GM18867 (cell line): ENCODE measurements at regions not wholly inside any gene's neighbourhood (a gene's known extent, or its start where the extent isn't known, plus 50 kb on each side); places are given as distances from the start of the nearest gene placed in this dataset.
"Not testable (repeated sequence)": the region's sequence is repeated elsewhere in the genome, so short reads cannot be mapped to it uniquely, and the experiment has no call there.

ENCODE experiments used
- ATAC-seq: cut with Tn5 transposase; IDR thresholded peaks from one replicate; pipeline ENCODE4 v1.9.1; 2021; ENCODE audit warnings: mild to moderate bottlenecking, moderate library complexity; ENCODE audit not compliant: unreplicated experiment

DNA sequence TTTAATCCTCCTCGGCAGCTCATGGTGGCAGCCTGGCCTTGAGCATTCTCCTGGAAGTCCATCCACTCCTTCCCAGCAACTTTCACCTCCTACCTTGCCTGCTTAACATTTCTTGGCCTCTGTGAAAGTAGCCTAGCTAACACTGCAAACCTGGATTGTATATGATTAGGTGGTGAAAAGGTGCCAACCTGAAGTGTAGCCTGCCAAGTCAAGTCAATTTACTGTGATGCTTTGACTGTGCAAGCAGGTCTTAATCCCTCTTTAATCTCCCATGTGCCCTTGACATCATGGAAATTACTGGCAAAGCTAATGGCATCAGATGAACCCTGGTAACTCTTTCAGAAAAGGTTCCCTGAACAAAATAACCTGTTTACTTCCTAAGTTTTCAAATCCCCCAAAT is 169.7 kb upstream of the NR2F2 start:
- ATAC-seq, result no peak

DNA sequence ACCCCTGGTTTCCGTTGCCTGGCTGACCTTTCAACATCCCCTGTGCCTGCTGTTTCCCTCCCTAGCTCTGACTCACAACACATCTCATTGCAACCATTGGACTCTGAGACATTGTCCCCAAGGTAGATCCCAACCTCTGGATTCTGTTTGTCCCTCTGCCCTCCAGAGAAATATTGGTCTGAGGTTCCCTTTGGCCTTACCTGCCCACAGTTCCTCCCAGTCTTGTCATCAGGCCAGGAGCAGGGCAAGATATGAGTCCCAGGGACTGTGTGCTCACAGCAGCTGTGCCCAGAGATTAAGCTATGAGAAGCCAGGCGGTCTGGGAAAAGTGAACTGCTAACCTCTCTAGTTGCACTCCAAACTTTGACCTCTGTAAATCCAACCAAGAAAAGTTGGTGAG is 168.2 kb upstream of the NR2F2 start:
- no peak for ATAC-seq

DNA sequence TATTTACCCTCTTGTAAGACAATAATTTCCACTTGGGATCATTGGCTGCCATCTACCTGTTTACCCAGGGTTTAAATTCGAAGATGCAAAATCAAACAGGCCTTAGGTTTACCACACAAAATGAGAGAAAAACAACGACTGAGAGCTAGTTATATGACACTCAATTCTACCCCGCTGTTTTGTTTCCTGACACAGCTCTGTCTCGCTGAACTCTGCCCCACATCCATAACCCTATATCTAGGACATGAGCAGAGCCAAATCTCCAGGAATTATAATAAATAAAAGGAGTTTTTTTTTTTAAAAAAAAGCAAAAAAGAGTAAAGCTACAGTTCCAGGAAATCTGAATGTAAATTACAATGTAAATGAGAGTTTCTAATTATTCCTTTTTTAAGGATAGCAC is 165.4 kb upstream of the NR2F2 start:
- ATAC-seq, result no peak

DNA sequence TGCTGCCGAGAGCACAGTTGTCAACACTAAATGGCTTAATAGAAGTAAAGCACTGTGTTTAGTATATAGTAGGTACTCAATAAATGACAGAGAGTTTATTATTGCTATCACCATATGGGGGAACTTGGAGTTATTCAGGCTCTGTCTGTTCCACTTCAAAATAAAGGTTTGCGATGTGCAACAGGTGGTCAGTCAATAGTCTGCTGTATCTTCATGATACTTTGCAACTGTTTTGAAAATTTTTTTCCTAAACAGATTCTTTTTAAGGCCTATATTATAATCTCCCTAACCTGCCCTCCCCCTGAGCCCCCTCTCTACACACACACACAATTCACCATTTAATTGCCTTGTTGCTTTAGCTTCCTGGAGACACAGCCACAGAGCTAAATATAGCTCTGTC is 164.7 kb upstream of the NR2F2 start:
- no peak for ATAC-seq

DNA sequence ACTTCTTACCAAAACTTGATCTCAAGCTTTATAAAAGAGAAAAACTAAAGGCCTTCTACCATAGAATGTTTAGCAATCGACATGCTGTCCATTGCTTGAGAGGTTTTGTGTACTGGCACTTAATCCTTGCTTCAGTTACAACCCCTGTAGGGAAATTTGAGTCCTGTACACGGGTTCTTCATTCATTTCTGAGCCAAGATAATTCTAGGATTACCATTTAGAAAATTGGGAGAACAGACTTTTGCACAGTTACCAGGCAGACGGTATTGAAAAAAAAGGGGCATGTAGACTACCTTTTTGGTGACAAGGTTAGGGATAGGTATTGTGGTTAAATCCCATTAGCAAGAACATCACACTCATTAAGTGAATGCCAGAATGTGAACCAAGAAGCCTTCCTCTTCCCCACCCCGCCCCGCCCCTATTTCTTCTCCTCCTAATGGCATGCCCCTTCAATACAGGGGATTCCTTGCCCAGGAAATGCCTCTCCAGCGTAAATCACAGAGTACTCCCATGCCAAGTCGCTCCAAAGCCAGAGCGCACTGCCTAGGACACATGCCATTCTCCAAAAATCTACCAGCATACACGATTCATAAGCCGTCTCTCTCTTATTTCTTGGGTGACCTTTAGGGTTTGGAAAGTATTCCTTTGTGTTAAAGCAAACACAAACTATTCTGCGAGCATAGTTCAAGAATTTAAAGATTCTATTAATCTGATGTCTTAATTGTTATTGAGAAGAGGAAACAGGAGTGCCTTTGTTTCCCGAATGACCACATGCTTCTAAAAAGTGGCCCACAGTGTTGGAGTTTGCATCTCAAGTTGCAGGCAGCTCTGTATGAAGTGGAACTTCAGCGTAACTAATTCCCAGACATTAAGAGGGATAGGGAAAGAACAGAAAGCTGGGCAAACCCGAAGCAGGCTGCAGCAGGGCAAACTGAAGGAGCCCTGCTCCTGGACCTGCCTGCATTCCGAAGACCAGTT is 164.0 kb upstream of the NR2F2 start:
- no peak for ATAC-seq

DNA sequence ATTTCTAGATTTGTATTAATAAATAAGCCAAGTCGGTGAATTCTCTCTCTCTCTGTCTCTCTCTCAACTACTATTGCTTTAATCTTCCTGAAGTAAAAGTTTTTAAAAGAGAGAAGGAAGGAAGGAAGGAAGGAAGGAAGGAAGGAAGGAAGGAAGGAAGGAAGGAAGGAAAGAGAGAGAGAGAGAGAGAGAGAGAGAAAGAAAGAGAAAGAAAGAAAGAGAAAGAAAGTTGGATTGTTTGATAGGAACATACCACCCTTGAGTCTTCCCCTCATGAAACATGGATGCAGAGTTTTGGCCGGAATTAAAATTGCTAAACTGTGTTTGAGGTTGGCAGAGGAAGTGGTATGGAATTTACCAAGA is 159.9 kb upstream of the NR2F2 start:
- not testable (repeated sequence) for ATAC-seq

DNA sequence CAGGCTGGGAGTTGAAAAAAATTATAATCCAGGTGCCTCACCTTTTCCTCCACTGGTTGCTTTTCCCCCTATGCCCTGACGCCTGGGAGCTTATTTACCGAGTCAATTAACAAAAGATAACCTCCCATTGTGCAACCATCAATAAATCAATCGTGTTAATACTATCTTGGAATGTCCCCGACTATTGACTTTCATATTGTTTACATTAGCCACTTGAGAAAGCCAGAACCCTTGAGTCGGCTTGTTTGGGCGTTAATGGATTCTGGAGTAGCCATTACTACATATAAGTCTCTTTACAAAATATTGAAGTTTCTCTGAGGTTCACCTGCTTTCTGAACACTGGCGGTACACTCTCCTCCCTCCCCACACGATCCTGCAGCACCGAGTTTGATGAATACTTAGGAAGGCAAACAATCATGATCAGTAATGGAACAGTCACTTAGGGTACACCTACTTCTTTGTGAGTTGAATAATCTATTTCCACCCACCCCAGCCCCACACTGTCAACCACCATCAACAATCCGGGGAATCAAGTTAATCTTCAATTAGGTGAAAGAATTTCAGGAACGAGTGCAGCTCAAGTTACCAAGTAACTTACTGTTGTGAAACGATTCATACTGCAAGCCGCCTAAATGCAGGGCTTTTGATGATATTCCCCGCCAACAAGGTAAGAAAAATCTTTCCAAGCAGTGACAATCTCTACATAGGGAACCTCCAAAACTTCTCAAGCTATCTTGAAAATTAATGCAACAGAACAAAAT is 159.3 kb upstream of the NR2F2 start:
- ATAC-seq, result no peak

DNA sequence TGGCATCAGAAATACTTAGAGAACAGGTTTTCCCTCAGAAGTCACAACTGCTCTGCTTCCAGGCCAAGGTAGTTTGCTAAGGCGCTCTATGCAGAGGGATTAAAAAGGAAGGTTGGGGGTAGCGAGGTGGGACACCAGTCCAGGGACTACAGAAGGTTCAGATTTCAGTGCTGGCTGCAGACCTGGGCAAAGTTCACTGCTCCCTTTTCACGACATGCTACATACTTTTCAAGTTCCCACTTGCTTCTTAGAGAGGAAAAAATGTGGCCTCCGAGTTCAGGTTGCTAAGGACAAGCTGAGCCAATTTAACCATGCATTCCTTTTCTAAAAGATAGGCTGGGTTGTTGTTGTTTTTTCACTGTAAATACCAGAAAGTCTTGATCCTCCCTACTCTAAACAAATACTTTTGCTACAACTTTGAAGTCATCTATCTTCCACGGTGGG is 158.6 kb upstream of the NR2F2 start:
- no peak for ATAC-seq

DNA sequence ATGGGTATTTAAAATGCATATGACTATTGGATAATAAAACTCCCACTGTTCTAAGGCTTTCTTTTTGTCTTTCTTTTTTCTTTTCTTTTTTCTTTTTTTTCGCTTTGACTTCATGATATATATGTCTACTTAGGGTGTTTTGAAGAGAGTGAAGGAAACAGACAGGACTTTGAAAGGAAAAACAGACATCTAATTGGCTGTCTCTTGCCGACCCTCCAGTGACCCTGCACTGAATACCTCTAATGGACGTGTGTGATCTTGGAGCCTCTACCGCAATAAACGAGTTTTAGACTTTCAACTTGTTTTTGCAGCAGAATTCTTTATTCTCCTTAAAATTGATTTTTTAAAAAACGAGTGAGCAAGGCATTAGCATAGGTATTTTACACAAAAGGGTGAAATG is 158.1 kb upstream of the NR2F2 start:
- ATAC-seq, result no peak

DNA sequence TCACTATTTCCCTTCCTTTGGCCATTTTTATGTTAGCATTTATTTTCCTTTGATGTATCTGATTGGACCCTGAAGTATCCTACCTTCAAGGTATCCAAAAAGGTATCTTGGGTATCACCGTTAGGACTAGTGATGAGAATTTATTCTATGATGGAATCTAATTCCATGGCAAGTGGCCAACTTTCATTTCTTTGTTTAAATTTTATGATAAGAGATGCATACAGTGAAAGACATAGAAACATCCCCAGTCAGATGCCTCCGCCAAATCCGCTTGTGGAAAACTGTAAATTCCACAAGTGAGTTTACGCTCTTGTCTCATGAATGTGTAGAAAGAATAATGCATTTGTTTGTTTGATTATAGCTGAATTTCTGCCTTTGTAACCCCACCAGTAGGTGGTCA is 153.7 kb upstream of the NR2F2 start:
- ATAC-seq, result no peak

DNA sequence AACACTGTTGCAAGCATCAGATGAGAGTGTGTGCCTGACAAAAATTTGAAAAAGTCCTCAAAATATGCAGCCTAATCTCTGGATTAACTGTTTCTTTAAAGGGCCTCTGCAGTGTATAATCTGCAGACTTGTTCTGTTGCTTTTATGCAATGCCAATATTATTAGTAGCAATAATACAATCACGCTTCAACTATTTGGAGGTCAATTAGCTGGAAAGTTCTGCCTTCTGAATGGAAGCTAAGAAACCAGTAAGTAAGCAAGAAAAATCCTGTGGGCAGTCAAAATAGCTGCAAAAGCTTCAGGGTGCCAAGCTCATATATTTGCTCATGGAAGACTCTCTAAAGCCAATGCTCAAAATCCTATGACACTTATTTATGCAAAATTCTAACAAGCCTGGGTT is 153.2 kb upstream of the NR2F2 start:
- no peak for ATAC-seq

DNA sequence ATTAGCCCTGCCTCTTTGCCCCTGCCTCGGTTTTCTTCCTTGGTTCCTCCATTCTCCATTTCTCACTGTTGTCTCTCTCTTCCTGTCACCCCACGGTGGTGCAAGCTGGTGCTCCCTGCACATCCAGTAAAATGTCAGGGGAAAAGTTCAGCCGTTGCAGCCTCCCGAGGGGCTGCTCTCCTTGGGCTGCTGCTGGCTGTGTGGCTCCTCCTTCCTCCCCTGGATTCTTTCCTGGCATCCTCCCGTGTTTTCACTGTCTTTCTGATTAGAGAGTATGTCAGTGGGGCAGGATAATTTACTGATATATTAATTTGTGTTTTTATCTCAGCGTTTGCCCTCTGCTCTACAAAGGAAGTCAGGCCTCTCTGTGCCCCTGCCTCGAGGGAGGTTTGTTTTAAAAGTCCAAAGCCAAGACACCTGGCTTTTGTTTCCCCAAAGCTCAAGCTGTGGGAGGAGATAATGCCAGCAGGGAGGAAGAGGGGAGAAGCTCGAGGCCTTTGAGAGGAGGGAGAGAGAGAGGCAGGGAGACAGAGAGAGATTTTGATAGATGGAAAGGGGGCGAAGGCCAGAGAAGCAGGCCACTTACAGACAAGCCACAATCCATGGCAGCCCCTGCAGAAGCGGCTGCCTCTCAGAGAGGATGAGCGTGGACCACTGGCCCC is 150.3 kb upstream of the NR2F2 start:
- no peak for ATAC-seq

DNA sequence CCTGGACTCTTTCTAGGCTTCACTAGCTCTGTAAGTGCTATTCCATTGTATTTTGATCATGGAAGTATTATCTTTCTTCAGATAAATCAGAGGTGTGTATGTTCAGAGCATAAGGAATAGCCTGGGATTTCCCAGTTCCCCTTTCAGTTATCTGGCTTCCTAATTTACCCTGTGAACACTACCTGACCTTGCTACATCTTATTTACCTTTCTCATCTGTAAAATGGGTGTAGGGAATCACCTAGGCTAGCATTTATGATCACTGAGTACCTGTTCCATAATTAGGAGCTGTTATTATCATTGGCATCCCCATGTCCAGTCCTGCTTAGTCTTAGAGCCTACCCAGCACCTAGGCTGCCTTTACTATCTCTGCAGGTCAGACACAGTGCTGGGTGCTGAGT is 149.3 kb upstream of the NR2F2 start:
- ATAC-seq, result no peak

DNA sequence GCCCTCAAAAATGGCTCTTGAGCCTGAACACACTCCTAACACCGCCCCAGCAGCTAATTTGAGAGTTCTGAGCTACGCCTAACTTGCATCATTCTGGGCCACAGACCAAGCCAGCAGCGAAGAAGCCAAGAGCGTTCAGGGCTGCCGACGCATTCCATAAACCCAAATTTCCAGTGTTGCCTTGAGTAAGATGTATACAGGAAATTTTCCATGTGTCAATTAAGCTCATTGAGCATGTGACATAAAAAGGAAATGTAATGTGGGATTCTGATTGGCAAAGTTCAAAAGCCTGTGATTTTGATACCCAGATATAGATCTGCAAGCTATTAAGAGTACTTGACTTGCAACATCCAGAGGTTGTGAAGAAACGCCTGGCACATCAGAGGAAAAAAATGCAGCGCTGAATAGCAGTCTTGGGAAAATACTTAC is 148.6 kb upstream of the NR2F2 start:
- ATAC-seq, result no peak

DNA sequence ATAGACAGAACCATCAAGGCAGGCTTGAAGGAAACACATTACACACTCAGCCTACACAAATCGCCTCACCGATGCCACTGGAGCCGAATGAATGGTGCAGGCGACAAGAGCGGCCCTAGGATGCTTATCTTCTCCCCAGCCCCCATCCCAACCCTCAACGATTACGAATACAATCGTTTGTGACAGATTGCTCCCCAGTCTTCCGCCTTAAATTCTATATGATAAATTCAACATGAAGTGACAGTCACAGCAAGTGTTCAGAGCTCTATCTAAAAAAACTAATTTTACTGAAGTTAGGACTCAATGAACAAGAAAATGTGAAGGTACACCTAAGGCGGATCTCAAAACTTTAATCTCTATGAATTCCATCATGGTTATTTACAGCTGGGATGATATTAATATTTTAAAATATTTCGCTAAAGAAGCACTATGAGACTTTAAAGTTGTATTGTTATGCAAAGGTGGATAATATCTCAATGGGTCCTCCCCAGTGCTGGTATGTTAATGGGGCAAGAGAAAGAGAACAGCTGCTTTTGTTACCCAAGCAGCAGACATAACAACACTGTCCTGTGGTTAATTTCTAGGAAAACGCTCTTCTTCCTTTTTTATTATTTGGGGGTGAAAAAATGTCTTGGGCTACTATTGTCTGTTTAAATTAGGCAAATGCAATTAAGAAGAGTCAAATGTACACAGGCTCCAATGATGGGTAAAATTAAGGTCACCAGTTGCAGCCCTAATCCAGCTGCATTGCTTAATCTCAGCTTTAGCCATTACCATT is 147.6 kb upstream of the NR2F2 start:
- ATAC-seq, result no peak

DNA sequence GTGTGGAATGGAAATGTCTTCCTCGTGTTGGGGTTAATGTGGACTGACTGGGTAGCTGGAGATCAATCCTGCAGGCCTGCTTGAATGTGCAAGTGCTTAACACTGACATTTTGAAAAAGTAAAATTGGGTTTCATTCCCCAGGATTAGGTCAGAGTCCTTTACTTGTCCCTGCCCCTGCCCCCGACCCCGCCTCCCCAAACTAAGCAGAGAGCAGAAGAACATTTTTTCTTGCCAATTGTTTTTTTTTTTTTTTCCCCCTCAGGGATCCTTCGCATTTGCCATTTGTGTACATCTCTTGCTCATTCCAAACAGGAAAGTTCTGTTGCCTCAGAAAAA is 147.0 kb upstream of the NR2F2 start:
- no peak for ATAC-seq

DNA sequence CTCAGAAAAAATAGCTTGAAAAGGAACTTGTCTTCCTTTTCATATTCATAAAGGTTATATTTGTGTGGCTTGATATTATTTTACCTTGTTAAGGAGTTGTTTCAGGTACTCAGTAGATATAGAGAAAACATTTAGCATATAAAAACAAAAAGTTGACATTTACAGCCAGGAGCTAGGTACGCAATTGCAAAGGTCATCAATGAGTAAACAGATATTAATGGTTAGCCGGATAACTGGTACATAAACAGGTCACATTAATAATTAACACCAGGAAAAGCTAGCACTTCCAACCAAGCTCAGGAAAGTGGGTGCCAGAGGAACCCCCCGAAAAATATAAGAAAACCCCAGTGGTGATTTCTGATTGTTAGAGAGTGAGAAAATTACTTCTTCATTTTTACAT is 146.6 kb upstream of the NR2F2 start:
- ATAC-seq, result no peak

DNA sequence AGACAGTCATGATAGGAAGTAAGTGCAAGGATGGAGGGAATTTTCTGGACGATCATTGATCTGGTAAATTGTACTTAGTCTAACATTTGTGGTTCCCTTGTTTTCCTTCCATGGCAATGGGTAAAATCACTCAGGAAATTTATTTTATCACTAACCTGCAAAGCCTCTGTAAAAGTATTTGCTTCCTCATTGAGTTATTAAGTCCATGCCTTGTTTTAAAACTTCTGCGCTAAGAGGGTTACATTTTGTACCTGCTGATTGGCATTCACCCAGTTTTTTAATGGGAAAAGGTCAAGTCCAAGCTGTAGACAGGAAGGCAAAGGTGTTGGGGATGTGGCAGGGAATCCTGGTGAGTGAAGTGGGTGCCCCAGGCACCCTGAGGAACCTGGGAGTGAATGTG is 146.2 kb upstream of the NR2F2 start:
- no peak for ATAC-seq

DNA sequence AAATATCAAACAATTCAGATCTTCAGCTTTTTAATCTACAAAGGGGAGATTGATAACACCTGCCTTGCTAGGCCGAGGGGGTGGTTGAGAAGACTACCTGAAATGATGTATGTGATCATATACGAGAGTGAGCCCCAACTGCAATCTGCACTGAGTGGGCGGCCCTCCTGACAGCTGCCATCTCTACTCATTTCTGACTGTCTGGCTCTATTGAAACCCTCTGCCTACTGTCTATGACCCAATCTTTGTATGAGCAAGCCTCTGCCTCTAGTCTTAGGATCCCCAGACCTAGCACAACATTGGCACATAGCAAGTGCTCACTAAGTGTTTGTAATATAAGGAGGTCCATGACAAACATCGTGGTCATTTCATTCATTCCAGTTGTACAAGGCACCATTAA is 144.4 kb upstream of the NR2F2 start:
- ATAC-seq, result no peak

DNA sequence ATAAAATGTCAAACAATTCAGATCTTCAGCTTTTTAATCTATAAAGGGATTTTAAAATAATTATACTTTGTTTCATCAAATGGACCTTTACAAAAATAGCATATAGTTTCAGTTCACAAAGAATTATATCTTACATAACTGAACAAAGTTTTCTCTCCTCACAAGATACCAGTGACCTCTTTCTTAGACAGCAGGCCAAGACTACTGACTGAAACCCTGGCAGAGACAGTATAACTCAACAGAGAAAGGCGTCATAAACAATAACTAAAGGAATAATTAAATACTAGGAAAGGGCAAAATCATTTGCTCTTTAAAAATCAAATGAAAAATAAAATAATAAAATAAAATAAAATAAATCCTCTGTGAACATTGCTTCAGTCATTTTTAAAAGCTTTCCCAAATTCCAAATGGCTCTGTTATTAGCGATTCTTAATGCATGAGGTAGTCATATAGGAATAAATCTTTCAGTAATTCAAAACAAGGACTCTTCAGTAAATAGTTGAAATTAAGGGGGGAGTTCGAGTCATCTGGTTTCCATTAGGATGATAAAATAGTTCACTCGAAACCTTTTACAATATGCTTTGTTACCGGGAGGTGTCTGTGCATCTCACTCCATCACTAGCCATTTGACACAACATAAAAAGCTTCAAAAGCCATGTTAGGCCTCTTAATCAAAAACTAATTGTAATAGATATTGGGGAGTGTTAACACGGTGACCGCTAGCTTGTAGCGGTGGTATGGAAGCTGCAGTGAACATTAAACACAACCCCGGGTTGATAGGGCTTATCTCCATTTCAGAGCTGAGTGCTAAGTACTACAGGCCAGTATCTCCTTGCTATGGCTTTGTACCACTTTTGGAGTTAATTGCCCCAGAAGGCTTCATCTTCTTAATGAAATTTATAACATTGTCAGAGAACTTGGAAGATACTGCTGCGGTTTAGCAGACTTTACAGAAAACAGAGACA is 142.9 kb upstream of the NR2F2 start:
- ATAC-seq, result no peak
